DMS53 (cell line): ENCODE measurements at regions not wholly inside any gene's neighbourhood (a gene's known extent, or its start where the extent isn't known, plus 50 kb on each side); places are given as distances from the start of the nearest gene placed in this dataset.
"Not testable (repeated sequence)": the region's sequence is repeated elsewhere in the genome, so short reads cannot be mapped to it uniquely, and the experiment has no call there.

ENCODE experiments used
- DNase-seq: peaks from one replicate; lab custom pipeline; 2025; lab: John Stamatoyannopoulos, UW

GRCh38 chr12:33825986-33826602 is 196.2 kb upstream of the ALG10 start:
- peak; percentile 35 for DNase-seq

GRCh38 chr12:33828326-33828725 is 194.0 kb upstream of the ALG10 start:
- DNase-seq = no peak

- no peak for DNase-seq
Observed at GRCh38 chr12:33830070-33830469, 192.2 kb upstream of the ALG10 start.

DNA sequence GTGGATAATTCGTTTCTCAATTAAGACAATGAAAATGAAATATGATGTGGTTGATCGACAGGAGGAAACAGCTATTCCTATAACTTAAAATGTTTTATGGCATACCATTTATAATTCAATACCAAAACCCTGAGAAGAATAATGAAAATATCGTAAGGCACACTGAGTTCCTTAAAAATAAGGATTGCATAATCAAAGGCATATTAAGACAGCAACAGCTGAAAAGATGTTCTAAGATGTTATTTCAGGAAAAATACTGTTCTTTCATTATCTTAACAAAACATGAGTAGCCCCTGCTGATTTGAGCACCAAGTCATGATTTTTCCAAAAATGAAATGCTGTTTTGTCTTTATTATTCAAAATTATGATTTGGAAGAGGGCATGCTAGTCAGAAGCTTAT is 189.4 kb upstream of the ALG10 start:
- no peak for DNase-seq

DNA sequence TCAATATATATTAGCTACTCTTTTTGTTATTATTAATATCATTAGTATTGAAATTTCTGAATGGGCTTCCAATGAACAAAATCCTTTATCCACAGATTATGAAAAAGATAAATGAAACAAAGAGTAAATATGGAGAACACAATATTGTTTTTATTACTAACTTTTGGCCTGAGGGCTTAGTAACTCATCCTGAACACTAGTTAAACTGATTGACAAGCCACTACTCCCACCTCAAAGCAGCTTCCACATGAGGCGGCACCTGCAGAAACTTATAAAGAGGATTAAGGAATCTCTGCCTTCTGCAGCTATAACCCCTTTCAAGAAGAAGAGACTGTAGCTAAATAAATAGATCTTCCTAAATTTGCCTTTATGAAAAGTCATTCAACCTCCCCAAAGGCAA is 187.6 kb upstream of the ALG10 start:
- no peak for DNase-seq

DNA sequence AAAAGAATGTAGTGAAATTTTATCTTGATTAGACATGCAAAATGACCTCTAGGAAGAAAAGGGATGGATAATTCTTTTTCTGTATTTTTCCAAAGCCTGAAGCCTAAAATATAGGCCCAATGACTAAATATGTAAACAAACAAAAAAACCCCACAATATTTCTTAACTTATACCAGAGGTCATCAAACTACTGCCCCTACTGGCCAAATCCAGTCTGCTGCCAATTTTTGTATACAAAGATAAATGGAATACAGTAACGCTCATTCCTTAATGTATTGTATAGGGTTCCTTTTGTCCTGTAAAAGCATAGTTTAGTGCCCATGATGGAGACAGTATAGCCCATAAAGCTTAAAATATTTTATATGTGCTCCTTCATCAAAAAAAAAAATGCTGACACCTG is 145.7 kb upstream of the ALG10 start:
- peak; percentile 44 for DNase-seq

GRCh38 chr12:33892425-33892824 is 129.9 kb upstream of the ALG10 start:
- DNase-seq = no peak

GRCh38 chr12:33920460-33920859 is 101.8 kb upstream of the ALG10 start:
- DNase-seq = not testable (repeated sequence)

DNA sequence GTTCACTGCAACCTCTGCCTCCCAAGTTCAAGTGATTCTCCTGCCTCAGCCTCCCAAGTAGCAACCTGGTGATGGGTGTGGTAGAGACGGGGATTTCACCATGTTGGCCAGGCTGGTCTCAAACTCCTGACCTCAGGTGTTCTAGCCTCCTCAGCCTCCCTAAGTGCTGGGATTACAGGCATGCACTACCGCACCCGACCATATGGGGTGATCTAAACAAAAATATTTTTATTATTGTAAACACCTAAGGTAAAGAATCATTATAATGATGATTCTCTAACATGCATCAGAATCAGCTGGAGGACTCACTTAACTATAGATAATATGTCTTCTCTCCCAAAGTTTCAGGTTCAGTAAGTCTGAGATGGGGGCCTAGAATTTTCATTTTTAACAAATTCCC is 96.2 kb upstream of the ALG10 start:
- DNase-seq = peak; percentile 20

DNA sequence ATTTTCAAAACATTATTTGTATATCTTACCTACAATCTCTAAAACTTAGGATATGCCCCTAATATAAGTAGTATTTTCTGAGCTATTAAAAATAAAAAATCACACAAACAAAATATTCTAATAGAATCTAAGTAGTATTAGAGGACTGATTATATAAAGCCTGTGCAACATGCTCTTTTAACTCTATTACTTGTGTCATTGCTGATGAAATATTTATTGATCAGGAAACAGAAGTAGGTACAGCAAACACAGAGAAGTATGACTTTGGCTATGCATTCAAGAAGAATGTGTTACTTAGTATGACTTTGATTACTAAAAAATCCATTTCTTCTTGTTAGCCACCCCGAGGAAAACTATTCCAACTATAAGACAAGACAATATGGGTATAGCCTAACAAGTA is 84.6 kb upstream of the ALG10 start:
- DNase-seq = not testable (repeated sequence)

- no peak for DNase-seq
Observed at GRCh38 chr12:33942172-33942571, 80.1 kb upstream of the ALG10 start.

- no peak for DNase-seq
Observed at GRCh38 chr12:33944703-33945437, 77.4 kb upstream of the ALG10 start.

DNA sequence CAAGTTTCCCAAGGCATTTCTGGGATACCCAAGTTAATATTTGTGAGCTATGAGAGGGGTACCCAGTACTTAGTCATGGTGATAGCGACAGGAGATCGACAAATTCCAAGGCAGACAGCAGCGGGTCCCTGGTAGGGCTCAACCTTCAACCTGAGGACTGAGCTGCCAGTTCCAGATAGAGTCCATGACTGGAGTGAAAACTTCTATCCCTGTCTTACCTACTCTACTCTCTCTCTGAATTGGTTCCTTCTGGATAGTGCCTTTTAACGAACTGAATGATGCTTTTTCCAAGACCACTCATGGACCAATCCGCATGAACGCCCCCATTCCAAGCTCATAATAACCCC is 76.9 kb upstream of the ALG10 start:
- no peak for DNase-seq

GRCh38 chr12:33966219-33966618 is 56.1 kb upstream of the ALG10 start:
- peak; percentile 22 for DNase-seq

DNA sequence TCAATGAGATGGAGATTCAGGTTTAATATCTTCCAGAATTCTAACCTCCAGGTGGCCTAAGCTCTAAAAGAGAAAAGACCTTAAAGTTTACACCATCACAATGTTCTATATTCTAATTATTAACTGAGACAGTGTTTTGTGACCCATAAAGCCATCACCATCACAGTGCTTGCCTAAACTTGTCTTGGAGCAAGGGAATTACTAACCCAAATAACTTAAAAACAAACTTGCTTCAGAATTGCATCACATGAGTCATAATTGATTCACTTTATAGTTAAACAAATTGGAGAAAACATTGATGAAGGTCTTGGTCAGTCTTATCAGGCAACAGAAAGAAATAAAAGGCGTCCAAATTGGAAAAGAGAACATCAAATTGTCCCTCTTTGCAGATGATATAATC is 54.5 kb upstream of the ALG10 start:
- DNase-seq = no peak
